ENCODE measurements at regions not wholly inside any gene's neighbourhood (a gene's known extent, or its start where the extent isn't known, plus 50 kb on each side); places are given as distances from the start of the nearest gene placed in this dataset.

GRCh38 chr7:106480161-106480579, 180.8 kb downstream of the CCDC71L start:
- Histone ChIP-seq H3K36me3 (replicated peaks; ENCODE audit: control insufficient read depth, insufficient read depth, low read length) (no peaks in the 10 kb centered on the region), H3K4me3 (ENCODE audit: insufficient read depth, low read depth, low read length) (no peak overlapping the region), H3K27me3 (ENCODE audit: control insufficient read depth, insufficient read depth, low read length) (no peaks in the 10 kb centered on the region)
- no peak for DNase-seq

- Histone ChIP-seq H3K36me3 (replicated peaks; ENCODE audit: control insufficient read depth, insufficient read depth, low read length) (no peaks in the 10 kb centered on the region), H3K4me3 (ENCODE audit: insufficient read depth, low read depth, low read length) (no peak overlapping the region), H3K27me3 (ENCODE audit: control insufficient read depth, insufficient read depth, low read length) (no peaks in the 10 kb centered on the region)
- DNase-seq, result no peak
Observed at GRCh38 chr7:106476751-106477150, 184.2 kb downstream of the CCDC71L start.

GRCh38 chr7:106472741-106473140, 188.0 kb upstream of the NAMPT start:
- Histone ChIP-seq H3K4me3 (ENCODE audit: insufficient read depth, low read depth, low read length) (no peak overlapping the region), H3K27me3 (ENCODE audit: control insufficient read depth, insufficient read depth, low read length) (no peaks in the 10 kb centered on the region), H3K36me3 (replicated peaks; ENCODE audit: control insufficient read depth, insufficient read depth, low read length) (no peaks in the 10 kb centered on the region)
- DNase-seq, result no peak

- no peak for DNase-seq
- H3K36me3 ChIP-seq (replicated peaks; ENCODE audit: control insufficient read depth, insufficient read depth, low read length), result no peaks in the 10 kb centered on the region
- H3K27me3 ChIP-seq (ENCODE audit: control insufficient read depth, insufficient read depth, low read length), result no peaks in the 10 kb centered on the region
- H3K4me3 ChIP-seq (ENCODE audit: insufficient read depth, low read depth, low read length), result no peak overlapping the region
Observed at GRCh38 chr7:106471686-106472440, 187.1 kb upstream of the NAMPT start.

GRCh38 chr7:106471021-106471420, 186.2 kb upstream of the NAMPT start:
- no peak for DNase-seq
- no peaks in the 10 kb centered on the region for H3K27me3 ChIP-seq (ENCODE audit: control insufficient read depth, insufficient read depth, low read length)
- H3K36me3 ChIP-seq (replicated peaks; ENCODE audit: control insufficient read depth, insufficient read depth, low read length), result no peaks in the 10 kb centered on the region
- H3K4me3 ChIP-seq (ENCODE audit: insufficient read depth, low read depth, low read length), result no peak overlapping the region

GRCh38 chr7:106466867-106467266, 182.1 kb upstream of the NAMPT start:
- H3K36me3 ChIP-seq (replicated peaks; ENCODE audit: control insufficient read depth, insufficient read depth, low read length), result no peaks in the 10 kb centered on the region
- no peaks in the 10 kb centered on the region for H3K27me3 ChIP-seq (ENCODE audit: control insufficient read depth, insufficient read depth, low read length)
- H3K4me3 ChIP-seq (ENCODE audit: insufficient read depth, low read depth, low read length), result no peak overlapping the region
- DNase-seq, result no peak

- no peaks in the 10 kb centered on the region for H3K36me3 ChIP-seq (replicated peaks; ENCODE audit: control insufficient read depth, insufficient read depth, low read length)
- H3K27me3 ChIP-seq (ENCODE audit: control insufficient read depth, insufficient read depth, low read length), result no peaks in the 10 kb centered on the region
- no peak for DNase-seq
- H3K4me3 ChIP-seq (ENCODE audit: insufficient read depth, low read depth, low read length), result no peak overlapping the region
Observed at GRCh38 chr7:106465704-106466468, 181.1 kb upstream of the NAMPT start.

- H3K36me3 ChIP-seq (replicated peaks; ENCODE audit: control insufficient read depth, insufficient read depth, low read length), result no peaks in the 10 kb centered on the region
- no peak for DNase-seq
- no peaks in the 10 kb centered on the region for H3K27me3 ChIP-seq (ENCODE audit: control insufficient read depth, insufficient read depth, low read length)
- H3K4me3 ChIP-seq (ENCODE audit: insufficient read depth, low read depth, low read length), result no peak overlapping the region
Observed at GRCh38 chr7:106464651-106465050, 179.9 kb upstream of the NAMPT start.

GRCh38 chr7:106463851-106464611, 179.2 kb upstream of the NAMPT start:
- no peak overlapping the region for H3K4me3 ChIP-seq (ENCODE audit: insufficient read depth, low read depth, low read length)
- H3K36me3 ChIP-seq (replicated peaks; ENCODE audit: control insufficient read depth, insufficient read depth, low read length), result no peaks in the 10 kb centered on the region
- no peak for DNase-seq
- no peaks in the 10 kb centered on the region for H3K27me3 ChIP-seq (ENCODE audit: control insufficient read depth, insufficient read depth, low read length)

GRCh38 chr7:106462914-106463482, 178.2 kb upstream of the NAMPT start:
- no peak overlapping the region for H3K4me3 ChIP-seq (ENCODE audit: insufficient read depth, low read depth, low read length)
- no peaks in the 10 kb centered on the region for H3K36me3 ChIP-seq (replicated peaks; ENCODE audit: control insufficient read depth, insufficient read depth, low read length)
- DNase-seq, result peak; percentile 12
- no peaks in the 10 kb centered on the region for H3K27me3 ChIP-seq (ENCODE audit: control insufficient read depth, insufficient read depth, low read length)

GRCh38 chr7:106462365-106462859, 177.6 kb upstream of the NAMPT start:
- no peaks in the 10 kb centered on the region for H3K36me3 ChIP-seq (replicated peaks; ENCODE audit: control insufficient read depth, insufficient read depth, low read length)
- no peak for DNase-seq

GRCh38 chr7:106460792-106461254, 176.0 kb upstream of the NAMPT start:
- H3K36me3 ChIP-seq (replicated peaks; ENCODE audit: control insufficient read depth, insufficient read depth, low read length), result no peaks in the 10 kb centered on the region
- DNase-seq, result no peak
- H3K27me3 ChIP-seq (ENCODE audit: control insufficient read depth, insufficient read depth, low read length), result no peaks in the 10 kb centered on the region
- H3K4me3 ChIP-seq (ENCODE audit: insufficient read depth, low read depth, low read length), result no peak overlapping the region

More at GRCh38 chr7:106462365-106462859, 177.6 kb upstream of the NAMPT start:
- no peak overlapping the region for H3K4me3 ChIP-seq (ENCODE audit: insufficient read depth, low read depth, low read length)
- H3K27me3 ChIP-seq (ENCODE audit: control insufficient read depth, insufficient read depth, low read length), result no peaks in the 10 kb centered on the region

- DNase-seq, result no peak
- Histone ChIP-seq H3K27me3 (ENCODE audit: control insufficient read depth, insufficient read depth, low read length) (no peaks in the 10 kb centered on the region), H3K36me3 (replicated peaks; ENCODE audit: control insufficient read depth, insufficient read depth, low read length) (no peaks in the 10 kb centered on the region), H3K4me3 (ENCODE audit: insufficient read depth, low read depth, low read length) (no peak overlapping the region)
Observed at GRCh38 chr7:106459397-106460072, 174.8 kb upstream of the NAMPT start.

GRCh38 chr7:106457678-106458077, 172.9 kb upstream of the NAMPT start:
- Histone ChIP-seq H3K36me3 (replicated peaks; ENCODE audit: control insufficient read depth, insufficient read depth, low read length) (no peaks in the 10 kb centered on the region), H3K27me3 (ENCODE audit: control insufficient read depth, insufficient read depth, low read length) (no peaks in the 10 kb centered on the region), H3K4me3 (ENCODE audit: insufficient read depth, low read depth, low read length) (no peak overlapping the region)
- DNase-seq, result no peak
